ENCODE measurements at regions not wholly inside any gene's neighbourhood (a gene's known extent, or its start where the extent isn't known, plus 50 kb on each side); places are given as distances from the start of the nearest gene placed in this dataset.

GRCh38 chr10:3700531-3701076 is 84.4 kb downstream of the KLF6 start:
- TF ChIP-seq CTCF (IDR thresholded peaks at IDR 0.05), result no peak
- no peak for TF ChIP-seq ZFX (IDR thresholded peaks at IDR 0.05; ENCODE audit: borderline replicate concordance)

All from 22Rv1 (cell line).